Spleen (tissue), 11 donors: ENCODE measurements at regions not wholly inside any gene's neighbourhood (a gene's known extent, or its start where the extent isn't known, plus 50 kb on each side); places are given as distances from the start of the nearest gene placed in this dataset.

Source experiments
- DNase-seq: peaks from one replicate; pipeline ENCODE4 v3.0.0-alpha.2; 2020
- H3K27ac ChIP-seq, 8 donors: fragments of 200-600 bp; sonication (generic) in 7 of 8; 1 replicate in 4 of 8; 2 replicates in 4 of 8; pipeline versions ENCODE4 v1.5.0 to v1.8.0; 2016 to 2021; ENCODE audit warnings: inconsistent platforms in 4 of 8, mild to moderate bottlenecking in 4 of 8, moderate library complexity in 1 of 8
- H3K27me3 ChIP-seq, 7 donors: fragments of 200-600 bp; sonication (generic) in 6 of 7; replicated peaks in 1 of 7; 1 replicate in 4 of 7; 2 replicates in 3 of 7; pipeline versions ENCODE4 v1.5.0 to v1.8.0; 2016 to 2021; ENCODE audit warnings: inconsistent platforms in 3 of 7, mild to moderate bottlenecking in 1 of 7
- H3K36me3 ChIP-seq, 6 donors: fragments of 200-600 bp; sonication (generic) in 5 of 6; 1 replicate in 4 of 6; 2 replicates in 2 of 6; pipeline versions ENCODE4 v1.5.0 to v1.8.0; 2016 to 2021; ENCODE audit warnings: inconsistent platforms in 2 of 6
- H3K4me1 ChIP-seq, 6 donors: fragments of 200-600 bp; sonication (generic) in 5 of 6; 1 replicate in 3 of 6; 2 replicates in 3 of 6; pipeline versions ENCODE4 v1.5.0 to v1.8.0; 2016 to 2021; ENCODE audit warnings: inconsistent platforms in 3 of 6
- H3K4me3 ChIP-seq, 8 donors: fragments of 200-600 bp; sonication (generic) in 7 of 8; 1 replicate in 4 of 8; 2 replicates in 4 of 8; pipeline versions ENCODE4 v1.5.0 to v1.8.0; 2016 to 2021; ENCODE audit warnings: inconsistent platforms in 4 of 8, mild to moderate bottlenecking in 4 of 8, moderate library complexity in 2 of 8
- H3K9me3 ChIP-seq, 8 donors: fragments of 200-600 bp; sonication (generic) in 7 of 8; 1 replicate in 4 of 8; 2 replicates in 4 of 8; pipeline versions ENCODE4 v1.5.0 to v1.8.0; 2016 to 2021; ENCODE audit warnings: inconsistent platforms in 4 of 8
- CTCF ChIP-seq, 11 experiments: fragments of 200-600 bp in 7 of 11; fragments of 450-650 bp in 4 of 11; sonication (generic) in 4 of 11; IDR thresholded peaks in 8 of 11; conservative IDR thresholded peaks in 3 of 11; 1 replicate in 7 of 11; 2 replicates in 4 of 11; pipeline versions ENCODE4 v1.4.0 to v1.8.0; 2016 to 2021; ENCODE audit warnings: antibody characterized with exemption in 11 of 11, inconsistent platforms in 4 of 11, mild to moderate bottlenecking in 1 of 11
- POLR2A ChIP-seq, 3 donors: fragments of 450-650 bp; IDR thresholded peaks; one replicate each; pipeline ENCODE4 v1.5.1; 2017; ENCODE audit warnings: antibody characterized with exemption in 3 of 3, mild to moderate bottlenecking in 1 of 3
- POLR2AphosphoS5 ChIP-seq, 3 donors: sonication (generic); formaldehyde crosslinking; IDR thresholded peaks; one replicate each; pipeline ENCODE4 v1.5.1; 2017; ENCODE audit warnings: antibody characterized with exemption in 3 of 3
- WGBS, 5 donors: extraction: QIAGEN DNeasy Blood & Tissue Kit in 3 of 5; methylation state at CpG; one replicate each; pipeline versions ENCODE4 v1.1.5 to v1.1.7; 2013 to 2018; 5-methylcytosine and 5-hydroxymethylcytosine counted together
- intact Hi-C: fragments of 100-400 bp; cut with DNase I; formaldehyde crosslinking; loops from one replicate; pipeline ENCODE4 v1.15.0; 2023; ENCODE audit warnings: low total_unique reads
- donor health status: healthy with polysubstance abuse.
- donor health status: DM: no; HTN: no; CAD: no; lungs with moderate emphysema.
- donor health status: DM: no; HTN: no; CAD: no.
- donor health status: Bipolar disorder and iron deficiency.
- donor health status: healthy.
- donor health status: DM: no; HTN: no; CAD: no.
- donor health status: DM: yes; HTN: yes; CAD: no.

- WGBS, 5 donors, result 81 to 93% (median 84%) methylated on average over 4 of the region's 4 CpGs
- Histone ChIP-seq H3K36me3 (no peaks in the 10 kb centered on the region), H3K27me3 (no peaks in the 10 kb centered on the region), H3K4me1 (no peaks in the 10 kb centered on the region), H3K9me3 (peaks cover 0 to 7% (median 0%) of the 10 kb centered on the region in 8 donors), H3K4me3 (no peak overlapping the region), H3K27ac (no peak overlapping the region)
- TF ChIP-seq POLR2AphosphoS5 (IDR thresholded peaks at IDR 0.05) (no peak), POLR2A (IDR thresholded peaks at IDR 0.05) (no peak), CTCF (IDR thresholded peaks at IDR 0.05 in 8 of 11, conservative IDR thresholded peaks at IDR 0.05 in 3 of 11) (no peak)
- intact Hi-C loops, result no loop called here
- no peak for DNase-seq
Measured at GRCh38 chr10:33986515-33986914, 652.0 kb upstream of the NRP1 start.

GRCh38 chr10:33986016-33986415 is 651.5 kb upstream of the NRP1 start:
- H3K4me3 ChIP-seq, result no peak overlapping the region
- 68 to 84% (median 75%) methylated on average over 4 of the region's 4 CpGs for WGBS, 5 donors
- no peaks in the 10 kb centered on the region for H3K27me3 ChIP-seq
- TF ChIP-seq CTCF (IDR thresholded peaks at IDR 0.05 in 8 of 11, conservative IDR thresholded peaks at IDR 0.05 in 3 of 11) (no peak), POLR2AphosphoS5 (IDR thresholded peaks at IDR 0.05) (no peak), POLR2A (IDR thresholded peaks at IDR 0.05) (no peak)
- no peaks in the 10 kb centered on the region for H3K36me3 ChIP-seq
- H3K4me1 ChIP-seq, result no peaks in the 10 kb centered on the region
- H3K27ac ChIP-seq, result no peak overlapping the region
- intact Hi-C loops, result no loop called here
- DNase-seq, result no peak
- H3K9me3 ChIP-seq, result peaks cover 0 to 7% (median 0%) of the 10 kb centered on the region in 8 donors

- Histone ChIP-seq H3K9me3 (peaks cover 0 to 7% (median 0%) of the 10 kb centered on the region in 8 donors), H3K27me3 (no peaks in the 10 kb centered on the region), H3K36me3 (no peaks in the 10 kb centered on the region), H3K4me1 (no peaks in the 10 kb centered on the region), H3K27ac (no peak overlapping the region), H3K4me3 (no peak overlapping the region)
- TF ChIP-seq POLR2AphosphoS5 (IDR thresholded peaks at IDR 0.05) (no peak), CTCF (IDR thresholded peaks at IDR 0.05 in 8 of 11, conservative IDR thresholded peaks at IDR 0.05 in 3 of 11) (no peak), POLR2A (IDR thresholded peaks at IDR 0.05) (no peak)
- no peak for DNase-seq
- intact Hi-C loops, result no loop called here
- 53 to 61% (median 55%) methylated on average over 3 of the region's 3 CpGs for whole genome bisulfite sequencing, 5 donors
Measured at GRCh38 chr10:33982995-33983394, 648.5 kb upstream of the NRP1 start.

- H3K4me1 ChIP-seq, result no peaks in the 10 kb centered on the region
- peaks cover 0 to 7% (median 0%) of the 10 kb centered on the region in 8 donors for H3K9me3 ChIP-seq
- WGBS, 5 donors, result 81 to 85% (median 84%) methylated on average over 5 of the region's 5 CpGs
- no peak overlapping the region for H3K27ac ChIP-seq
- intact Hi-C loops, result no loop called here
- no peak for DNase-seq
- TF ChIP-seq CTCF (IDR thresholded peaks at IDR 0.05 in 8 of 11, conservative IDR thresholded peaks at IDR 0.05 in 3 of 11) (no peak), POLR2A (IDR thresholded peaks at IDR 0.05) (no peak), POLR2AphosphoS5 (IDR thresholded peaks at IDR 0.05) (no peak)
- no peak overlapping the region for H3K4me3 ChIP-seq
- no peaks in the 10 kb centered on the region for H3K27me3 ChIP-seq
- no peaks in the 10 kb centered on the region for H3K36me3 ChIP-seq
Measured at GRCh38 chr10:33981301-33981700, 646.8 kb upstream of the NRP1 start.
